ENCODE measurements at regions not wholly inside any gene's neighbourhood (a gene's known extent, or its start where the extent isn't known, plus 50 kb on each side); places are given as distances from the start of the nearest gene placed in this dataset.
A peak's percentile ranks its signal among the peaks of the same experiment; 100 is the strongest.

DNA sequence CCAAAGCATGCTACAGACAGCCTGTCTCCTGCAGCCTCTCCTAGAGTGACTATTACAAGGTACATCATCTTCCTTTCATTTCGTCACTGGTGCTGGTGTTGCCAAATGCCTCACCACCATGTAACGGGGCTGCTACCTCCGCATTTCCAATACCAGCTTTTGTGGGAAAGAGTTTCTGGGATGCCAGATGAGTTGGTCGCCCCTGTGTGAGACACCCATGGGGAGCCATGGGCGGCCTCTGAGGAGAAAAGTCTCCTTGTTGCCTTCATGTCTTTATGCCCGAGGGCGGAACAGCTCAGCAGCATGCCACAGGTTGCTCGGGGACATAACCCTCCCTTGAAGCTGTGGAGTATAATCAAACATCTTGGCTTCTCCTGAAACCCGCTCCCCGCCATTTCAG, 169.6 kb downstream of the THBS2 start:
- no peak for DNase-seq (ENCODE audit: low read depth in 4 of 4, low spot score in 3 of 4)

DNA sequence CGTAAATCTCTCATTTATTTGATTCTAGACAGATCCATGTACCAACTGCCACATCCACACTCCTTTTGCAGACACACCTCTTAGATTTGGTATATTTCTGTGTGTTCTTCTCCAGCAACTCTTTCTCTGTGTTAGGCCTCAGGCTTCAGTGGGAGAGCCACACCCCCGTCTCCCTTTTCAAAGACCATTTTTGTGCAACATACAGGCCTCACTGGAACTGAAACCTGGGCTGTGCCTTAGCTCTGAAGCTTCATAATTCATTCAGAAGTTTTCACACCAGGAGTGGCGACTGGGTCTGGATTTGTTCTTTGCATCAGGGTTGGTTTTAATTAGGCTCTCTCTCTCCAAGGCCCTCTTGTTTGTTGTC, 170.2 kb downstream of the THBS2 start:
- DNase-seq (ENCODE audit: low read depth in 4 of 4, low spot score in 3 of 4): no peak

- DNase-seq (ENCODE audit: low read depth in 4 of 4, low spot score in 3 of 4): no peak
Observed at GRCh38 chr6:169082817-169083507, 170.7 kb downstream of the THBS2 start.

DNA sequence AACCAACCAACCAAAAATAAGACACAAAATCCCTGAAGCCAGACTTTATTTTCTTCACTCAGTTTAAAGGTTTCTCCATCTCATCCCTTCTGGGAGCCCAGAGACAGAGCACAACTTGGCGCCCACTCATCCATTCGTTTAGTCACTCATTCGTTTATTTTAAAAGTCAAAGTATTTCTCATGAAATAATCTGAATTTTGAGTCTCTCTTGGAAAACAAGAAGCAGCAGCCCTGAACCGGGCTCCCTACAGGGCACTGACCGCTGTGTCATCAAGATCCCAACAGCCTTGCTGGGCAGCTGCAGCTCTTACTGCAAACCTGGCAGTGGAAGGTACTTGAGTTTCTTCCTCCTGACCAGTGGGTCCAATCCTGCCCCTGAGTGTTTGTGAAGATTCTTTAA, 171.6 kb downstream of the THBS2 start:
- no peak for DNase-seq (ENCODE audit: low read depth in 4 of 4, low spot score in 3 of 4)

- DNase-seq (ENCODE audit: low read depth in 4 of 4, low spot score in 3 of 4): no peak
Observed at GRCh38 chr6:169081248-169081647, 172.4 kb downstream of the THBS2 start.

DNA sequence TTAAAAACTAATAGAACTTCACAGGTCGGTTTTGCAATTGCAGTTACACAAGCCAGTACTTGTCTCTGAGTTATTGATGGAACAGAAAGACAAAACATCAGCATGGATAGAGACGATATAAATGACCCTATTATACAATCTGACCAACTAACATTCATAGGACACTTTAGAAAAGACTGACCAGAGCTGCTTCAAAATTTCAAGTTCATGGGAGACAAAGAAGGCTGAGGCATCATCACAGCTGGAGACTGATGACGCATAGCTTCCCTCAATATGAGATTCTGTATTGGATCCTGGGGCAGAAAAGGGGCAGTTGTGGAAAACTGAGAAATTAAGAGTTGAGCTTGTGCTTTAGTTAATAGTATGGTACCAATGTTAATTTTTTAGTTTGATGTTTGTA, 174.0 kb downstream of the THBS2 start:
- no peak for DNase-seq (ENCODE audit: low read depth in 4 of 4, low spot score in 3 of 4)

DNA sequence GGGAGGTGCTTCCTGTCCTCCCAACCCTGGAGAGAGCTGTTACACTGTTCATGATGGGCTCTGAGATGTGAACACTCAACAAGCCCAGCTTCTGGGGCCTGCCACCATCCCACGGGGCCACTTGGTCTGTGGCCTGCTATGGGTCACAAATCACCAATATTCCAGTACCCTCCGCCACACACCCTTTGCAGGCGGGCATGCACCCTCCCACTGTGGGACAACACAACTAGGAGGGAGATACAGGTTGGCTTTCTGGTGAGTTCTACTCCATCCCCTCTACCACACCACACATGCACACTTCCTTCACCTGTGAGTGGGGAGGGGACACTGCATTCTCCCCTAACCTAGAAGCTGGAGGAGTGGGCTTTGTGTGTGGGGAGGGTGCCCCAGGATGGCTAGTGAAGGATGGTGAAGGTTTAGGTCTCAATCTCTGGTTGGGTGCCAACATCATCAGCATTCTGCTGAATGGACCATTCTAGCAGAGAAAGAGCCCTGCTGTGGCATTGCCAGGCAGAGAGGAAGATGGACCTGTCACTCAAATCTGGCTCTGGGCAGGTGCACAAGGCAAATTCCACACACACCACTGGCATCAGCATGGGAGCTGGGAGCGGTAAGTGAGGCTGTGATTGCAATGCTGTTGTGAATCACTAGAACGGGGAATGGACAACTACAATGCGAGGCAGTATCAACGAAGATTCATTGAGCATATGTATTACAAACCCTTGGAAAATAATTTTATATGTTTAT, 175.1 kb downstream of the THBS2 start:
- no peak for DNase-seq (ENCODE audit: low read depth in 4 of 4, low spot score in 3 of 4)

DNA sequence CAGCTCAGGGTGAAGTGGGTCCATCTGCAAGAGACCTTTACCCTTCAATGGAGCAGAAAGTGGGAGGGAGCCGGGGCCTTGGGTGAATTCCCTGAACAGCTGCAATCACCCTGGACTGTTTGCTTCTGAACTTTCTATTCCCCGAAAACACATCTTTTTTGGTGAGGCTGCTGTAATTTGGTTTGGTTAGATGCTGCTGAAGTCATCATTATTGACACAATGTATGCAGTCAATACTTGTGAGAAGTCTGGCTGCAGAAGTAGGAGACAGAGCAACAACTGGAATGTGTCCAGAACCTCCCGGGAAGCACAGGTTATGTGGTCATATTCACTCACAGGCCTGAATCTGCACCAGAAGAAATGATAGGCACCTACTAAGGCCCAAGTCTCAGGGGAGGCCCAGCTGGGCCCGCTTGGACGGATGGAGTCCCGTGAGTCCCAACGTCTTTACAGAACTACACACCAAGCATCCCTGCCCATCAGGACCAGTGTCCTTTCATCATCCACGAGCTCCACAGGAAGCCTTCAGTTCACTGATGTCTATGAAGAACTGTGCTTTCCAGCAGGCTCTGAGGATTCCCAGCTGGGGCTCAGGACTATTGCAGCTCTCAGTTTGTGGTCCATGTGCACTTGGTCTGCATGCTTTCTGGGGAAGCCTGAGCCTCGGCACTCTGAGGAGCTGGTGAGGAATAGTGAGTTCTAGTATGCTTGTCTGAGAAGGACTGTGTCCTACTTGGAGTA, 177.6 kb downstream of the THBS2 start:
- DNase-seq (ENCODE audit: low read depth in 4 of 4, low spot score in 3 of 4): no peak

DNA sequence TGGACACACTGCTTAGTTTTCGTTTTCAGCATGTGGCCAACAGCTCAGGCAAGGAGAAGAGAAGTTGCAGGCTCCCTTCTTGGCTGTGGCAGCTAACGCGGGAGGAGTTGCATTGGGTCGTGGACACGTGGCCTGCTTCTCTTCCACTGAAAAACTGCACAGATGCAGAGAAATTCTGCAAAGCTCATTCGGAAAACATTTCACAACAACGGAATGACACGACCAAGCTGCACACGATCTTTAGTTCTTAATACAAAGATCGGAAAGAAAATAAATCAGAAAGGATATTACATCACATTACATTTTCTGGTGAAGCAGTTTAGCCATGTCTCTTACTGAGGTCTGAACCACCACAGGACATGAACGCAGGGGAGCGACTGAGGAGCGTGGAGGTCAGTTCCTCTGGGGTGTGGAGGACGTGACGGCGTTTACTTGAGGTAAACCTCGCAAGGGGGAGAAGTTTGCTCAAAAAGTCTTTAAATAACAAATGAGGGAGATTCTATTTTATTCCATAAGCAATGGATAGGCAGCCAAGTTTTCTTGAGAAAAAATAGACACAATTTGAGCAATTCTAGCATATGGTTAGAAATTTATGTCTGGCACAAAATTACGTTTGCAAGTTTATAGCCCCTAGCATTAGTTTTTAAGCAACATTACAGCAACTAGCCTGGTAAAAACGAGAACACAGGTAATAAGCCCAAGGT, 178.3 kb downstream of the THBS2 start:
- DNase-seq (ENCODE audit: low read depth in 4 of 4, low spot score in 3 of 4): peak in 1 of 4 donors; percentile 44

- DNase-seq (ENCODE audit: low read depth in 4 of 4, low spot score in 3 of 4): no peak
Observed at GRCh38 chr6:169074526-169074925, 179.1 kb downstream of the THBS2 start.

- DNase-seq (ENCODE audit: low read depth in 4 of 4, low spot score in 3 of 4): no peak
Observed at GRCh38 chr6:169073311-169073710, 180.3 kb downstream of the THBS2 start.

- DNase-seq (ENCODE audit: low read depth in 4 of 4, low spot score in 3 of 4): no peak
Observed at GRCh38 chr6:169072127-169073042, 181.3 kb downstream of the THBS2 start.

DNA sequence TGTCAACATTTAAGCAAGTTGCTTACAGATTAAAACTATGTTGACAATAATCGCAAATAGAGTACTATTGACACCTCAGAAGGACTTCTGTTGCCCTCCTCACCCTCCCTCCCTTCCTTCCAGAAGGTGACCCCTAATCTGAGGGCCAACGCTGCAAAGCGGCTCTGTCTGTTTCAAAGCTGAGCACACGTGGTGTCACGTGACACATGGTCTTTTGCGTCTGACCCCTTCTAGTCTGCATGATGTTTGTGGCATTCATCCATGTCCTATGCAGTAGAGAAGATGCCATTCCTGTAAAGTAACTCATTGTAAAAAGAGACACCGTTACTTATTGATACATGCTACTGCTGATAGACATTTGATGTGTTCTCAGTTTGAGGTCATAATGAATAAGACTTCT, 182.3 kb downstream of the THBS2 start:
- no peak for DNase-seq (ENCODE audit: low read depth in 4 of 4, low spot score in 3 of 4)

DNA sequence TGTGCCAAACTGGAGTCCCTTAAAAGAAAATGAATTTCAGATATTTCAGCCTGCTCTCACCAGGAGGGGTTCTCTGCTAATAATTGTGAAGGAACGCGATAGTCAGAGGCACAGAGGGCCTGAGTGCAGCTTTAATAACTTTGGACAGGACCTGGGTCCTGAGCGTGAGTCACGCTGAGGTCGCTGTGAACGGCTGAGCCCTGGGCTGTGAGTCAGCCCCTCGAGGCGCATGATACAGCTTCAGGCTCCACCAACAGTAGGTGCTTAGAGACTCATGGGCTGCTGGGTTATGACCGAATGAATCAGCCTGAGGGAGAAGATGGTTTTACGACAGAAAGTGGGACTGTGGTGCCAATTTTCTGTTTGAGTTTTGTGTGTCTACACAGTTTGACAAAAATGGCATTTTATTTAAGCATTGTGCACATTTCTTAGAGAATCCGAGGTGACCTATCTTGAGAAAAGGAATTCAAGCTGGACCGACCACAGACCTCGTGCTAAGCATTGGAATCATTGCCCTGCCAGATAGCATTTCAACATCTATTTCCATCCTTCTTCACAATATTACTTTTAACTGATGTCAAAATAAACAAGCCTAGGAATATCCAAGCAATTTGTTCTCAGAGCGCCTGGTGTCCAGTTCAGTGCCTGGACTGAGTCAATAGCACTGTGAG, 183.0 kb downstream of the THBS2 start:
- DNase-seq (ENCODE audit: low read depth in 4 of 4, low spot score in 3 of 4): no peak

DNA sequence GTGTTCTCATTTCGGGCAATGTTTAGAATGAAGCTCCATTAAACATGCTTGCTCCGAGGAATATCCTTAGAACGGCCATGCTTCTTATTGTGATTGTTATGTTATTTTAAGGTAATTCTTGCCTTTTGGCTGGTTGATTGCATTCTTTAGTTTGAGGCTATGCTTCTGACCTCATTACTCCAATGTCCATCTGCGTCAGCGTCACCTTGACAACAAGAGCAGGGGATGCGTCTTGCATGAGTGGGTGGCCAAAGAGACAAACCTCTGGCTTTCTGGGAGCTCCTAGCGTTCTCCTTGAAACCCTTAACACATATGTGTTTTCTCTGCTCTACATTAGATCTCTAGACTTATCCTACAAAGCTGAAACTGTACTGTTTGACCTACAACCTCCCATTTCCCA, 184.3 kb downstream of the THBS2 start:
- no peak for DNase-seq (ENCODE audit: low read depth in 4 of 4, low spot score in 3 of 4)

DNA sequence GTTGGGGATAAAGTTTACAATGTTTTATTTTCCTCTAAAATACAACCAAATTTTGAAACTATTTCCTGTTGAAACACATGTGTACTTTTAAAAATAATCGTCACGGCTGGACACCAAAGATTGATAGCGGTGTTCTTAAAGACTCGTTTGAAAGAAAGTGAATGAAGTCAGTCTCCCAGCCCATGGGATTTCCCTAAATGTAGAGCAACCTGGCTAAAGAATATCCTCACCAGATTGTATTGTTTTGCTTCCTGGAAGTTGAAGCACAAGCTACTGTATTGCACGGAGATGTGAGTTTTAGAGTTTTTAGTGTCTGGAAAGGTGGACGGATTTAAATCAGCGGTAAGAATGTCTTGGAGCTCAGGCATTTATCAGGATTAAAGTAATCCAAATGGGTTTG, 189.5 kb downstream of the THBS2 start:
- no peak for DNase-seq (ENCODE audit: low read depth in 4 of 4, low spot score in 3 of 4)

- no peak for DNase-seq (ENCODE audit: low read depth in 4 of 4, low spot score in 3 of 4)
Observed at GRCh38 chr6:169062272-169062671, 191.4 kb downstream of the THBS2 start.

DNA sequence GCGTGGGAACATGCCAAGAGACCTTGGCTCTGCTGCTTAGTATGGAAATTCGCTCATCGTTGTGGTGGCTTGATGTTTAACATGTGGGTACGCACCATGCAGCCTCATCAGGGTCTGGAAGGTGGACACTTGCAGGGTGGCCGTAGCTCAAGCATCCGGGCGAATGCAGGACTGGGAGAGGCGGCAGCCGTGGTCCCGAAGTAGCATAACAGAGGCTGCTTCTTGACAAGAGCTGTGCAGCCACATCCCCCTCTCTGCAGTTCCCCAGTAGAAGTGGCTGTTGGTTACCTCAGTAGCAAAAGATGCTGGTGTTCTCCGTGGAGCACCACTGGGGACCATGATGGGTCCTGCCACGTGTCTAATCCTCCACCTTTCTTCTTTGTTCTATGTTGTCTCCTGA, 195.0 kb downstream of the THBS2 start:
- no peak for DNase-seq (ENCODE audit: low read depth in 4 of 4, low spot score in 3 of 4)

DNA sequence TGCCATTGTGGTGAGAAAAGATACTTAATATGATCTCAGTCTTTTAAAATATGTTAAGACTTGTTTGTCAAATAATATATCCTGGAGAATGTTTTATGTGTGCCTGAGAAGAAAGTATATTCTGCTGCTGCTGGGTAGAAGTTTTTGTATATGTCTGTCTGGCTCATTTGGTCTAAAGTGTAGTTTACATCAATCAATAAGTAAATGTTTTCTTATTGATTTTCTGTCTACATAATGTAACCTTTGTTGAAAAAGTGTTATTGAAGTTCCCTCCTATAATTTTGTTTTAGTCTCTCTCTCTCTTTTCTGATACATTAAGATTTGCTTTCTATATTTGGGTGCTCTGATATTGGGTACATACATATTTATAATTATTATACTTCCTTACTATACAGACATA, 201.2 kb downstream of the THBS2 start:
- no peak for DNase-seq (ENCODE audit: low read depth in 4 of 4, low spot score in 3 of 4)

- DNase-seq (ENCODE audit: low read depth in 4 of 4, low spot score in 3 of 4): no peak
Observed at GRCh38 chr6:169051371-169051770, 202.3 kb downstream of the THBS2 start.
